T-helper 1 cell (primary cell): ENCODE measurements at regions not wholly inside any gene's neighbourhood (a gene's known extent, or its start where the extent isn't known, plus 50 kb on each side); places are given as distances from the start of the nearest gene placed in this dataset.

ENCODE experiments used
- DNase-seq, 5 donors: peaks; one replicate each; pipeline ENCODE4 v3.0.0-alpha.2; 2012 to 2020

DNA sequence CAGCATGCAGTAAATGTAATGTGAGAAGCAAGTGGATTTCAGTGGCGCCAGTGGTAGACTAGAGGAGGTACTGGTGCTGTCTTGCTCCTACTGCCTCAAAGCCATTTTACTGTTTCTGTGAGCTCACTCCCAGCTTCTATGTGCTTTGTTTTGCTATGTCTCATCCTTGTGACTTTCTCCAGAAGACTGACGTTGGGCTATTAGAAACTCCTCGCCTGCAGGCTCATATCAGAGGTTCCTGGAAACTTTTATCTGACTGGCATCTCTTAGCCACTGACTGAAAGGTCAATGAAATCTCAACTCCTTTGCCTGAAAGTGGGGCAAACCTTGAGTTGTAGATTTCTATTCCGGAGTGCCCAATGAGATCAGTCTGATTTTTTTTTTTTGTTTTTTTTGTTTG is 66.4 kb upstream of the SORCS1 start:
- DNase-seq, result no peak

DNA sequence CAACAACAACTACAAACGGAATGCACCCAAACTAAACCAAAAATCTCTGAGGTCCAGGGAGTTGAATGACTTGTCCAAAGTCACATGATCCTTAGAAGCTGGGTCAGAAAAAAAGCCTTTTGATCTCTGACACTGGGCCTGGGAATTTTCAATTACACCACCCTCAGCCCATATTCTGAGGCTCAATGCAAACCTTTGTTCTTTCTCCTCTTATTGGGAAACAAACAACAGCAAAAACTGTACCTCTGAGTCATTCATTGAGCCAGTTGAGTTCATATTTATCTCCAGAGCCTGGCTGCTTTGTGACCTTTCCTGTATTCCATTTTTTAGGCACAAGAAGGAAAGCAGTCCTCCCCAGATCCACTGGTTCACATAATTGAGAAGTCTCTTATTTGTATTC is 51.2 kb upstream of the SORCS1 start:
- no peak for DNase-seq
